RWPE1 (cell line): ENCODE measurements at regions not wholly inside any gene's neighbourhood (a gene's known extent, or its start where the extent isn't known, plus 50 kb on each side); places are given as distances from the start of the nearest gene placed in this dataset.

Experiments used
- CTCF ChIA-PET: fragments of 350-600 bp; sonication (Branson Sonifier 250); formaldehyde crosslinking; extraction: SDS; loops from one replicate; lab custom pipeline; 2021; lab: Yijun Ruan, JAX
- POLR2A ChIA-PET: fragments of 400-600 bp; formaldehyde crosslinking; extraction: SDS; loops from one replicate; lab custom pipeline; 2020; ENCODE audit warnings: antibody characterized with exemption; ENCODE audit not compliant: low non-redundant PET; lab: Yijun Ruan, JAX
- DNase-seq: peaks from one replicate; pipeline ENCODE4 v3.0.0; 2012; ENCODE audit warnings: low spot score
- H3K27ac ChIP-seq: fragments of 450-650 bp; 2 replicates; pipeline ENCODE4 v1.5.1; 2017
- TF ChIP-seq, protein P1 (sequence below): fragments of 450-650 bp; conservative IDR thresholded peaks from 2 replicates; pipeline ENCODE4 v1.5.1; 2017; ENCODE audit warnings: low read depth, mild to moderate bottlenecking

DNA sequence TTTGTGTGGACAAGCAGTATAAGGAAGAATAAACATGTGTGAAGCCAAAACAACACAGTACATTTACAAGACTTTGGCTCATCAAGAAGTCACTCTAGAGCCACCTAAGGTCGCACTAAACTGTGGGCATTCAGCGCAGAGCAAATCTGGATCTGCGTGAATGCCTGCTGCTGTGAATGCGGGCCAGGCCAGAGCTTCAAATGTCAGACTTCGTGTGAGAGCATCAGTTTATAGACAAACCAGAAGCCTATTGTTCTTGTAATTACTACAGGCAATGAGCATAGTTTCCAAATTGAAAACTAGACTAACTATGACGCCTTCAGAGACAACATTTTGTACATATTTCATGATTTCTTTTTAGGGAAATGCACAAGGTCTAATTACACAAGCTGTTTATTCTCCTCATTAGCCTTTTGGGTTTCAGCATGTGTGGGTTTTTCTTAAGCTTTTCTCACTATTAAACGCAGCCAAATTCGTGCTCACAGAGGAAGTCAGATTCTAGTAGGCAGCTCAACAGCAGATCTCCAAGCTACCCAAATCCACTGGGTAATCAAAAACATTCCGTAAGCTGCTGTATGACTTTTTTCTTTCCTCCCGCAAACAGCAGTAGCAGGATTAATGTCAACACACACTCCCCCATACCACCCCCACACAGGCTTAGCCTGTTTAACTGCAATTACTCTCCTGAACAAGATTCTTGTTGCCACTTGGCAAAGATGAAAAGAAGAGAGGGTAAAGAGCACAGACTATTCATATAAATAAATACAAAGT, 84.5 kb upstream of the SETMAR start:
- CTCF ChIA-PET = interaction anchor here (0.6 kb wide), 1 partner anchor 538 kb away, joined by 3 read pairs; no protein-coding TSS in a partner anchor
- H3K27ac ChIP-seq = no peak overlapping the region
- POLR2A ChIA-PET = no interaction called here
- DNase-seq = no peak
- TF ChIP-seq, protein P1, sequence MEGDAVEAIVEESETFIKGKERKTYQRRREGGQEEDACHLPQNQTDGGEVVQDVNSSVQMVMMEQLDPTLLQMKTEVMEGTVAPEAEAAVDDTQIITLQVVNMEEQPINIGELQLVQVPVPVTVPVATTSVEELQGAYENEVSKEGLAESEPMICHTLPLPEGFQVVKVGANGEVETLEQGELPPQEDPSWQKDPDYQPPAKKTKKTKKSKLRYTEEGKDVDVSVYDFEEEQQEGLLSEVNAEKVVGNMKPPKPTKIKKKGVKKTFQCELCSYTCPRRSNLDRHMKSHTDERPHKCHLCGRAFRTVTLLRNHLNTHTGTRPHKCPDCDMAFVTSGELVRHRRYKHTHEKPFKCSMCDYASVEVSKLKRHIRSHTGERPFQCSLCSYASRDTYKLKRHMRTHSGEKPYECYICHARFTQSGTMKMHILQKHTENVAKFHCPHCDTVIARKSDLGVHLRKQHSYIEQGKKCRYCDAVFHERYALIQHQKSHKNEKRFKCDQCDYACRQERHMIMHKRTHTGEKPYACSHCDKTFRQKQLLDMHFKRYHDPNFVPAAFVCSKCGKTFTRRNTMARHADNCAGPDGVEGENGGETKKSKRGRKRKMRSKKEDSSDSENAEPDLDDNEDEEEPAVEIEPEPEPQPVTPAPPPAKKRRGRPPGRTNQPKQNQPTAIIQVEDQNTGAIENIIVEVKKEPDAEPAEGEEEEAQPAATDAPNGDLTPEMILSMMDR = no peak

DNA sequence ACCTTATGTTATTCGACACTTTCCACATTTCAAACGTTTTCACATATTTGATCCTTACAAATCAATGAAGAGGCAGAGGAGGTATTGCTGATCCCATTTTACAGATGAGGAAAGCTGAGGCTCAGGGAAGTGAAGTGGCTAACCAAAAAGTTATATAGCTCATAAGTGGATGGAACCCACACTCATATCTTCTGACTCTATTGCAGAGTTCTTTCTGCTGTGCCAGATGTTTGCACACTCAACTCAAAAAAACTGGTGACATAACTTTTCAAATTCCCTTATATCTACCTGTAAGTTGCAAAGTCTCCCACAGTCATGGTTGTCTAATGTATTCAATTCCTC, 84.0 kb upstream of the SETMAR start:
- TF ChIP-seq, protein P1 = no peak
- POLR2A ChIA-PET = no interaction called here
- CTCF ChIA-PET = interaction anchor here (0.6 kb wide), 1 partner anchor 537 kb away, joined by 3 read pairs; no protein-coding TSS in a partner anchor
- DNase-seq = no peak
- H3K27ac ChIP-seq = no peak overlapping the region

DNA sequence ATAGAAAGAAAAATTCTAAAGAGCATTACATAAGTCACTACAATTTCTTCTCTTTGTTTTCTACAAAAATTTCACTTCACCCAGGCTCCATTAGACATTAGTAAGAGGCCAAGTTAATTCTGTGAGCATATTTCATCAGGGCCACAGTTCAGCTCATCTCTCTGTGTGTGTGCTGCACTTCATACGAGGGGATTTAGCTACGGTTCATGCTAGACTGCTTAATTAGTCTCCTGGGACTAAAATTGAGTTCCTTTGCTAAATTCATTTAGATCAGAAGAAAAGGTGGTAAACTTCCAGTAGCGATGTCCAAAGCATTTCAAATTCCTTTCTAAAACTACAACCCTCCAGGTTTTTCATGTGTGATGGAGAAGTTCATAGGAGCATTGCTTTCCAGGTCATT, 83.1 kb upstream of the SETMAR start:
- POLR2A ChIA-PET = no interaction called here
- H3K27ac ChIP-seq = no peak overlapping the region
- CTCF ChIA-PET = no interaction called here
- no peak for DNase-seq
- TF ChIP-seq, protein P1 = no peak

DNA sequence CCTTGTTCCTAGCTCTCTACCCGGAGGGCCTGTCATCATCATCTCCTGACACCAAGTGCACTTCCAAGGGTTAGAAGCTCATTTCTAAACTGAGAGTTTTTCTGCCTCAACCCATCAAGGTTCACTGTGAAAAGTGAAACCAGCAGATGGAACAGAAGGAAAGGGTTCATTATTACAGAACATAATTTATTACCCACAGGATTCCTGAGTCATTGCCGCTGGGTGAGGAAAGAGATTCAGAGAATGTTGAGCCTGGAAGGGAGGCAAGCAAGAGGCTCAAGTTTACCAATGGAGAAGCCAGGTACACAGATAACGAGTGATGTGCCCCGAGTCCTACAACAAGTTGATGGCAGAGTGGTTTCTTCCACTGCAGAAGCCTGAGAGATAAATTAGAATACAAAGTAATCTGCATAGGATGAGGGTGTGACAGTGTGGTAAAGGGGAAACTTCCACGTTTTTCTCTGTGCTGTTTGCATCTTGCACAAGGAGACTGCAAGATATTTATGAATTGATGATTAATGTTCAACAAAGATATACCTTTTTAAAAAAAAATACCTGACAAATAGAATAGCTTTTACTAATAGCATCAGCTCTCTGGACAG, 80.5 kb upstream of the SETMAR start:
- ChIA-PET POLR2A (no interaction called here), CTCF (no interaction called here)
- no peak for DNase-seq
- no peak overlapping the region for H3K27ac ChIP-seq
- TF ChIP-seq, protein P1 = no peak

DNA sequence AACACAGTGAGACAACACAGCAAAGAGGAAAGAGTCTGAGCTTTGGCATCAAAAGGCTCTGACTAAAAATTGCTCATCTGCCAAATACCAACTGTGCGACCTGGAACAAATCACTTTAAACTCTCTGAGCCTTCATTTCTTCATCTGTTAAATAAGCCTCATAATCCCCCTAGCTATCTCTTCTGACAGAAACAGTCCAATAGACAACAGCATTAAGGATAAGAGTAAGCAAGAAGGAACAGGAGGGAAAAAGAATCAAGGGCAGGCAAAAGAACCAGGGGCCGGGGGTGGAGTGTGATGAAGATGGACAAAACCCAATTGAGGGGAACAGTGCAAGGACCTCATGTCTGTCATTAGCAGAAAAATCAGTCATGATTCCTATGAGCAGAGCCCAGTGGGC, 79.4 kb upstream of the SETMAR start:
- TF ChIP-seq, protein P1 = no peak
- DNase-seq = no peak
- ChIA-PET POLR2A (no interaction called here), CTCF (no interaction called here)
- no peak overlapping the region for H3K27ac ChIP-seq

DNA sequence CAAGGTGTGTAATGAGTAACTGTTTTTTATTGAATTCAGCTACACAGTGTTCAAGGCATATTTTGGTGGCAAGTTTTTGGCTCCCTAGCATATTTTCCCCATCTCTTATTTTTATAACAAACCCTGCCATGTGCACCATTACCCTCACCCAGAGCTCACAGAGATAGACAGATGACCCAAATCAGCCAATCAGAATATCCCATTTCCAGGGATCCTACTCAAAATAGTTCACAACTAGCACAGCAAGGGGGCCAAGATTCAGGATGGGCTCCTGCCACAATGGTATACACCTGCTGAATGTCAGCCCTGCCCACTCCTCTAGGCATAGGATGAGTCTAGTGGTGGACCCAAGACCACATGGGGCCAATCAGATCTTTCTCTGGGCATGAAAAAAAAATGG, 78.8 kb upstream of the SETMAR start:
- TF ChIP-seq, protein P1 = no peak
- ChIA-PET CTCF (no interaction called here), POLR2A (no interaction called here)
- no peak overlapping the region for H3K27ac ChIP-seq
- no peak for DNase-seq
